HG03342 (cell line): ENCODE measurements at regions not wholly inside any gene's neighbourhood (a gene's known extent, or its start where the extent isn't known, plus 50 kb on each side); places are given as distances from the start of the nearest gene placed in this dataset.
"Not testable (repeated sequence)": the region's sequence is repeated elsewhere in the genome, so short reads cannot be mapped to it uniquely, and the experiment has no call there.

ENCODE experiments used
- ATAC-seq: cut with Tn5 transposase; IDR thresholded peaks from one replicate; pipeline ENCODE4 v1.9.1; 2021; ENCODE audit warnings: mild to moderate bottlenecking, moderate library complexity; ENCODE audit not compliant: unreplicated experiment

DNA sequence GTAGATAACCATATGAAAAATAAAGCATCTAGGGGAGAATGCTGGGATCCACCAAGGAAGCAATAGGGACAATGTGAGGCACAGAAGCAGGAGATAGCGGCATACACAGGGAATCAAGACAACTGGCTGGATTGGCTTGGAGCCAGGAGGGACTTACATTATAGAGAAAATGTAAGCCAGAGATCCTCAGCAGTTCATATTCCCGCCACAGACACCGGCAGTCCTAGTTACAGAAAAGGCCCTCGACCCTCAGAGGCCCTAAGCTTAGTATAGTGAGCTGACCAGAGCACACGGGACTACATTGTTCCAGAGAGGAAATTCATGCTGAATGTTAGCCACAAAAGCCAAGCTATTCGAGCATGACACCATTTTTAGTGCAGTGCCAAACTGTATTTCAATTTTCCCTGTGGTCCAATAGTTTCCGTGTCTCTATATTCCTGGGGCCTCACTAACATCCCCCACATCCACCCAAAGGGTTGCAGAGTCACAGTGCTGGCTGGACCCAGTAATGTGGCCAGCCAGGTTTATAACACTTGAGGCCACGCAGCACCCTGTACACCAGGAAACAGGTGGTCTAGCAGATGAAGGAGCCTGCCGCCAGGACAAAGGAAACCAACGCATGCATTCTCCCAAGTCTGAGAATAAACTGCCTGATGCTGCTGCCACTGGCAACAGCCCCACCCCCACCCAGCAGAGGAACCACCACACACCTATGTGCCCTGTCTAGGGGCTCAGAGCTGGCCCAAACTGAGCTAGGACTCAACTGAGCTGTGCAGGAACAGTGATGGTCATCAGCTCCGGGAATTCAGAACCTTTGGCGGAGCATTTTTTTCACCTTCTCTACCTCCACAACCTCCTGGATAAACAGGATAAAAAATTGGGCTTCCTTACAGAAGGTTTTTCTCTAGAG, 693.2 kb upstream of the CHD1 start:
- no peak for ATAC-seq

DNA sequence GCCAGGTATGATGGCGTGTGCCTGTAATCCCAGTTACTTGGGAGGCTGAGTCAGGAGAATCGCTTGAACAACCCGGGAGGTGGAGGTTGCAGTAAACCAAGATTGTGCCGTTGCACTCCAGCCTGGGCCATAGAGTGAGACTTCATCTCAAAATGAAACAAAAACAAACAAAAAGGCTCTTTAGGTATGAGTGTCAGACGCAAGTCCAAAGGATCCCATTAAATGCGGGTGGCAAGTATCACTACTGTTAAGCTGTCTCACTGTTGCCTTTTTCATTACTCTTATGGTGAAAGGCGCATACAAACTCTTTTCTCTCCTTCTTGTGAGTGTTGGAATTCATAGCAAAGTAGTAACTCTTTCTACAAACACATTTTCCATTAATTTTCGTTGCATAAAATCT, 688.5 kb upstream of the CHD1 start:
- ATAC-seq, result no peak

DNA sequence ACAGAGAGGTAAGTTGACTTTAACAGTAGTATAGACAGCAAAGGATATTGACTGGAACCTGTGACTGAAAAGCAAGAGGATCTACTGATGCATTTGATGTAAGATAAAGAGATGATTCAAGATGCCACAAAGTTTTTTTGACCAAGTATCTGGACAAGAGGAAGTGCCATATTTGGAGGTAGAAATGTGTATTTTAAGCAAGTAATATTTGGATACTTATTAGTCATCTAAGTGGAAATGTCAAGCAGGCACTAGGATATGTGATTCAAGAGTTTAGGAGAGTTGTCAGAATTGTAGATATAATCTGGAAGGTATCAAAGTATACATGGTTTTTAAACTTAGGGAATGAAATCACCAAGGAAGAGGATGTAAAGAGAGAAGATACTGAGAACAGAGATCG, 686.1 kb upstream of the CHD1 start:
- ATAC-seq, result no peak

DNA sequence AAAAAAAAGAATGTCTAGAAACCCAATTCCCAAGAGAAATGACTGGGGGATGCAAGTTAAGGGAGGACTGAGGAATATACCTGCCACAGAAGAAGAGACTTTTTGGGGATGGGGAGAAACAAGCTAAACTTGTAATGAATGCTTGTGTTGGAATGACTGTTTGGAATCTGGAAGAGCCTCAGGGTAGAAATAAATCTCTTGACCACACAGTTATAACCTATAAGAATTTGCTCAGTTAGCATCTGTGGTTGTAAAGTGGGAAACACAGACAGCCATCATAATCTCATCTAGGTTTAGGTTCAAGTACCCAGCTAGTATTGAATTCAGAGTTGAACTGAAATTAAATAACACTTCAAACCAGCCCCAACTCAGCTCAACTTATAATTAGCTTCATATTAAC, 678.3 kb upstream of the CHD1 start:
- no peak for ATAC-seq

DNA sequence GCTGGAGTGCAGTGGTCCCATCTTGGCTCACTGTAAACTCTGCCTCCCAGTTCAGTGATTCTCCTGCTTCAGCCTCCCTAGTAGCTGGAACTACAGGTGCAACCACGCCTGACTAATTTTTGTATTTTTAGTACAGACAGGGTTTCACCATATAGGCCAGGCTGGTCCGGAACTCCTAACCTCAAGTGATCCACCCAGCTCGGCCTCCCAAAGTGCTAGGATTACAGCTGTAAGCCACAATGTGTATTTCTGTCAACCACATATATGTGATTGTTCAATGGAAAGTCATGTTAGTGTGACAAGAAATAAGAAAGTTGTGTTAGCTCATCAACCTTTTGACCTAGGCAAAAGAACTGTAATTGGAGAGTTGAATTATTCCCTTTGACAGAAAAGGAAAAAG, 677.1 kb upstream of the CHD1 start:
- ATAC-seq, result no peak

DNA sequence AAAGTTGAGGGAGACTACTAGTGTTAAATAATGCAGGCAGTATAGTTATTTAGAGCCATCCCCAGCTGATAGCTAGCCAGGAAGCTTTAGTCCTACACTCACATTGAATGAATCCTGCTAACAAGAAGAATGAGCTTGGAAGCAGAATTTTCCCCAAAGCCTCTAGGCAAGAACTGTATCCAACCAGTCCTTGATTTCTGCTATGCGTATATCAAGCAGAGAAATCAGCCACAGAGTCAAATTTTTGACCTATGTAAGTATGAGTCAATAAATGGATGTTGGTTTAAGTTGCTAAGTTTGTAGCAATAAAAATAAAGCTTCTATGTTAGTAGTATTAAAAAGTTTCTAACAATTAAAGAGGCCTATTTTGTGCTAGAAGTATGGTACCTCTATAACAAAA, 672.1 kb upstream of the CHD1 start:
- no peak for ATAC-seq

DNA sequence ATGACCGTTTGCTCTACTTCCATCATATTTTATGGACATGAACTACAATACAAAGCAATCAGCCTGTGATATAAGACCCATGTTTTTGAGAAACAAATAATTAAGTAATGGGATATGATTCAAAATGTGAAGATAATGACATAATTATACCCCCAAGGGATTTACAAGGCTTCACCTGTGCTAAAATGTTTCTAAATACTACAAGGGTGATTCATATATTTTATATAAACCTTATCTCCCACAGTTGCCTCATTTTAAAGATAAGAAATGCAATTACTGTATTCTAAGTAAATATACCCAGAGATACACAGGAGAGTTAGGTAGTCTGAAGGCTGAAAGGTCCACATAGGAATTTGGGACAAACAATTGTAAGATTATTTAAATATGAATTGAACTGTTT, 662.0 kb upstream of the CHD1 start:
- no peak for ATAC-seq

DNA sequence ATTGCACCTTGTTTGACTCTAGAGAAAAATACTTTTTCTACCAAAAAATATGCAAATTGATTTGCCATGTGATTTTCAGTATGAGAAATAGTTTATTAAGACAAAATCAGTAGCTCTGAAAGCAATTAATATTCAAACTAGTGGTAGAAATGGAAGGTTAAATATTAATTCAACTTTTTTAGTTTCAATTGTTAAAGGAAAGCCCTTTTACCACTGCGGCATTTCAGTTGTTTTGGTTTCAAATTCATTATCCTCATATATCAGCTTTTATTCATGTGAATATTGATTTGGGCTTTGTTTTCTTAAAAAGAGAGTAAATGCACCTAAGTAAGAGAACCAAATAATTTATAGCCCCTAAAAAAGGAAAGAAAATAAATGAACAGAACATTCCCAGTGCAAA, 660.6 kb upstream of the CHD1 start:
- ATAC-seq, result no peak

DNA sequence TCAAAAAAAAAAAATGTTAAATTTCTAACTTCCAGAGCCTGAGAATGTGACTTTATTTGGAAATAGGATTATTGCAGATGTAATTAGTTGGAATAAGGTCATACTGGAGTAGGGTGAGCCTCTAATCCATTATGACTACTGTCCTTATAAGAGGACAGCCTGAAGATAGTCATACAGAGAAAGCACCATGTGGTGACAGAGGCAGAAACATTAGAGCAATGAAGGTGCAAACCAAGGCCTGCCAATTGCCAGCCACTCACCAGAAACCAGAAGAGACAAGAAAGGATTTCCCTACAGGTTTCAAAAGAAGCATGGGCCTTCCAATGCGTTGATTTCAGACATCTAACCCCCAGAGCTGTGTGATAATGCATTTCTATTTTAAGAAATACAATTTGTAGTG, 659.2 kb upstream of the CHD1 start:
- ATAC-seq, result peak; percentile 46

DNA sequence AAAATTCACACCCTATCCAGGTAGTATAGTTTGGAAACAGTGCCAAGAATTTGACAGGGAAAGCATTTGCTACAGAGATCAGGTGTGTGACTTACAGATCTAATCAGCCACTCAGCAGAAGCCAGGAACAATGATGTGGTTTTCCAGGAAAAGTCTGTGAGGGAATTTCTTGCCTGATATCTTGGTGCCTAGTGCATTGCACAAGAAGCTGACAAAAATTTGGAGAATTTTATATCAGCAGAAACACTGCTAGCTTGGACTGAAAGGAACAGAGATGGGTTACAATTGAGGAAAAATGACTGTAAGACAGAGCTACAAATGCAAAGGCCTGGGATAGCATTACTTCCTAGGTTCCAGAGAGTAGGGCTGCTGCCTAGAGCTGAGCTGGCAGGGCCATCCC, 658.1 kb upstream of the CHD1 start:
- ATAC-seq, result no peak

DNA sequence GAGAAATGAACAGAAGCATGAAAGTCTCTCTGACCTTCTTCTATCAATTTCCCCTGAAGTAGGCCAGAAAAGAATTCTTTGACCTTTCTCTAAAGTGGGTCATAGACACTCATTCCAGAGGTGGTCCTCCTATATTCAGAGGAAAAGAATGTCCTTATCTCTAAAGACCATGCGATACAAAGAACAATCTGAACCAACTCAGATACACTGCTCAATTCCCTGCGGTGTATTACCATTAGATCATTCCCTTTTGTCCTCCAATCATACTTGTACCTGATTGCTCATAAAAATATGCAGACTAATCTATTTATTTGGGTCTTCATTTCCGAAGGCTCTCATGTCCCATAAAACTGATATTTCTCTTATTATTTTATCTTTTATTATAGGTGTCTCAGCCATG, 652.4 kb upstream of the CHD1 start:
- ATAC-seq, result not testable (repeated sequence)

DNA sequence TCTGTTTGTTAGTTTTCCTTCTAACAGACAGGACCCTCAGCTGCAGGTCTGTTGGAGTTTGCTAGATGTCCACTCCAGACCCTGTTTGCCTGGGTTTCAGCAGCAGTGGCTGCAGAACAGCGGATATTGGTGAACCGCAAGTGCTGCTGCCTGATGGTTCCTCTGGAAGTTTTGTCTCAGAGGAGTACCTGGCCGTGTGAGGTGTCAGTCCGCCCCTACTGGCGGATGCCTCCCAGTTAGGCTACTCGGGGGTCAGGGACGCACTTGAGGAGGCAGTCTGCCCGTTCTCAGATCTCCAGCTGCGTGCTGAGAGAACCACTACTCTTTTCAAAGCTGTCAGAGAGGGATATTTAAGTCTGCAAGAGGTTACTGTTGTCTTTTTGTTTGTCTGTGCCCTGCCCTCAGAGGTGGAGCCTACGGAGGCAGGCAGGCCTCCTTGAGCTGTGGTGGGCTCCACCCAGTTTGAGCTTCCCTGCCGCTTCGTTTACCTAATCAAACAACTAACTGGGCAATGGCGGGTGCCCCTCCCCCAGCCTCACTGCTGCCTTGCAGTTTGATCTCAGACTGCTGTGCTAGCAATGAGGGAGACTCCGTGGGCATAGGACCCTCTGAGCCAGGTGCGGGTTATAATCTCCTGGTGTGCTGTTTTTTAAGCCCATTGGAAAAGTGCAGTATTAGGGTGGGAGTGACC, 634.3 kb upstream of the CHD1 start:
- ATAC-seq, result not testable (repeated sequence)

DNA sequence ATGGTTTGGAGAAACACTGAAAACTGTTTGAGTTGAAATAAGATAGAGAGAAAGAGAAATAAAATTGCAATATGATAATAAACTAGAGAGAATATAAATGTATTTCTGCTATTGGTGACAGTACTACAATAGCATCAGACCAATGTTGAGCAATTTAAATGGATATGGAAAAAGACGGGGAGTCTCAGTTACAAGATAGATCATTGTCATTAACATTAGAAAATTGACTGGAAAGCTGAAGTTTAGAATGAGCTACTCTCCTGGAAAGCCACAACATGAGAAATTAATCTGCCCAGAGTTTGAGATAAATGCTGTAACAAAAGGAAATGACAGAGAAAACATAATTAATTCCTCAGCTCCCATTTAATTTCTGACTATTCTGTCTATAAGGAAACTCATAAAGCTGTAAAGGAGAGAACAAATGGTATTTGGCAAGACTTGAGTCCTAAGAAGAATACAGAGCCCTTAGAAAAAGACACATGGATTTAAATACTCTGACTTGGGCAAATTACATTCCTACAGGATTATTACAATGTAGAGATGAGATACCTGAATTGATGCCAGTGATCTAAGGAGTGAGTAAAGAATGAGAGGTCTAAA, 624.5 kb upstream of the CHD1 start:
- no peak for ATAC-seq

DNA sequence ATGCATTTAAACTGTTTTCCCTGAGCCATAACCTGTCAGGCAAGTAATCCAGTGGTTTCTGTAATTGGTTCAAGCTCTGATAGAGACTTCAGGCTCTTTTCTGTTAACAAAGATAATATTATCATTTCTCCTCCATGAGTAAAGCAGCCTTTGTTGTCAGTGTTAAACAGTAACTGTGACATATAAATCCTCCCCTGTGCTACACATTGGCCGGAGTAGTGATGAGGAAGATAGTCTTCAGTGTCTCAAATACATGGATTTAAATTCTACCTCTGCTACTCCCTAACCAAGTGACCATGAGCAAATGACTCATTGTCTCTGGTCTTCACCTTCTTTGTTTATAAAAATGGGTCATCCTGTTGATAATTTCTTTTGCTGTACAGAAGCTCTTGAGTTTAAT, 615.5 kb upstream of the CHD1 start:
- no peak for ATAC-seq

DNA sequence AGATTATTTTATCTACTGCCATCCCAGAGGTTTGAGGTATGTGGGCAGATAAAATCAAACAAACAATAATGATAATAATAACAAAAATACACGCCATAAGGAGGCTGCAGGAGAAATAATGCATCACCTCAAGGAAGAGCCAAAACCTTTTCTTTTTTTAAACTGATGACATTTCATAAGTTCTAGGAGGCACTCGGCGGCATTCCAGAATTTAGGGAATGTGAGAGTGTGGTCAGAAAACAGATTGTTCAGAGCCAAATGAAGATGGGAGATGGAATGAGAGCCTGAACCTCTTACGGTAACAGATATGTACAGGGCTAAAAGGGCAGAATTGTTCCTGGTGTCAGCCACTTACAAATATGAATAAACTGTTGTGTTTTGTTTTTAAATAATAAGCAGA, 615.0 kb upstream of the CHD1 start:
- no peak for ATAC-seq

DNA sequence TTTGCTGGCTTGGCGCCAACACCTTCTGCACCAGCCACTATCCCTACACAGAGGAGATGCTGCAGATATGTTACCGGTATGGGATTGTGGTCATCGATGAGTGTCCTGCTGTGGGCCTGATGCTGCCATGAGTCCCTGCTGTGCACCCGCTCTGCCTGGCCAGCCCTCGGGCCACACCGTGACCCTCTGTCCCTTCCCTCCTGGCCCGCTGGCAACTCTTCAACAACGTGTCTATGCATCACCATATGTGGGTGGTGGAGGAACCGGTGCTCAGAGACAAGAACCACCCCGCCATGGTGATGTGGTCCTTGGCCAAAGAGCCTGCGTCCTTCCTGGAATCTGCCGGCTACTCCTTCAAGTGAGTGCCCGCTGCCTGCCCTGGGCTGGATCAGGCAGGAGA, 605.4 kb upstream of the CHD1 start:
- not testable (repeated sequence) for ATAC-seq

DNA sequence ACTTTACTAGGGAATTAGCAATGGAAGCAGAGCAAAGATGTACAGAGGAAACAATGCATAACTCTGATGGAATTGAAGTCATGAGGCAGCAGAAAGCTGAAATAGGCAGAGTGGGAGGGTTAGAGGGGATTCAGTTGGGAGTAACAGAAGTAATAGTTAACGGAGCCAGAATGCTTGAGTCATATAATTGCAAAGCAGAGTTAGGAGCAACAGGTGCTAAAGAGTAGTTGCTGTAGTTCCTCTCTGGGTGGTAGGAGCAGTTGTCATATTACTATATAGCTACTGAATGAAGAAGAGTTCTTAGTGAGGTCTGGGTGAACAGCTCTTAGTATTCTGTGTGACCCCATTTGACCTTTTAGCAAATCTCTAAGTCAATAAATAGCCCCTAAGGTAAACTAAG, 592.9 kb upstream of the CHD1 start:
- ATAC-seq, result not testable (repeated sequence)

DNA sequence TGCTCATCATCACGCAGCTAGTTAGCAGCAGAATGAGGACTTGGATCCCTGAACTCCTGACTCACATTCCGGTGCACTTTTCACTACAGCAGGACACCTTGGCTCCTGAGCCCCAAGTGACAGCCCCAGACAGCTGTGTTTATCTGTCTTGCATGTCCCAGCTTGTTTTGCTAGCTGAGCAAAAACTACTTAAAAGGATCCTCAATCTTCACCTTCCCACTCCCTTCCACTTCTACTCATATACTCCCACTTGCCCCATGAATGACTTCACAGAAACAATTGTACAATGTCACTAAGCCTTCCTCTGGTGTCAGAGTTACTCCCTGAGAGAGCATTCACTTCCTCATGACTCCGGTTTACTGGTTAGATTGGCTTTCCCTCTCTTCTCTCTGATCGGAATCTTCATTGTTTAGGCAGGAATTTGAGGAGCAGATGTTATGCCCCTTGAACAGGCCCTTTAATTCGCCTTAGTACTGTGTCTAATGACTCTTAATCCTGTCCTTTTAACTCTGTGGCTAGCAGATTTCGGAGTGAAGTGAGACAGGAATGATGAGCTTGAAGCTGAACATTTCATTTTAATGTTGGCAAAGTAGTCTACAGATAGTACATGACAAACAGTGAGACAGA, 587.2 kb upstream of the CHD1 start:
- not testable (repeated sequence) for ATAC-seq

DNA sequence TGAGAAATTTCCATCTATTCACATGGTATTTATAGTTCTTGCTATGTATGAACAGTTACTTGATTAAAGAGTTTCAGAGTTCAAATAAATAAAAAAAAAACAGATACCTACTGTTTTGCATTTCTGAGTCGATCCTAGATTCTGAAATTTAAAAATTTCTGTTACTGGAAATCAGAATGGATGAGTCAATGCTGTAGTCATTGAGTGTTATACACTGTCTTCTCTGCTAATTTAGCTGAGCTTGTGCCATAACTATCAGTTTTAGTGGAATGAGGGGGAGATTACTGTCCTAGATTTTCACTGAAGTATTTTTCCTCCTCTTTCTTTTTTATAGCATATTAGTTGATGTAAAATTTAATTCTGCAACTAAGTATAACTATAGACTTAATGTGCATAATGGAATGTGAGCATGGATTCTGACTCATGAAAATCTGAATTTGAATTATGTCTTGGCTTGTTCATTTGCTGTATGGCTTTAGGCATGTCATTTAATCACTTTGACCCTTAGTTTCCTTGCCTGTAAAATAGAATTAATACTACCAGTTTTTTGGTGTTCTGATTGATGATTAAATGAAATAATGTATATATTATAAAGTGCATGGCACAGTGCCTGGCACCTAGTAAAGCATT, 581.5 kb upstream of the CHD1 start:
- ATAC-seq, result not testable (repeated sequence)

DNA sequence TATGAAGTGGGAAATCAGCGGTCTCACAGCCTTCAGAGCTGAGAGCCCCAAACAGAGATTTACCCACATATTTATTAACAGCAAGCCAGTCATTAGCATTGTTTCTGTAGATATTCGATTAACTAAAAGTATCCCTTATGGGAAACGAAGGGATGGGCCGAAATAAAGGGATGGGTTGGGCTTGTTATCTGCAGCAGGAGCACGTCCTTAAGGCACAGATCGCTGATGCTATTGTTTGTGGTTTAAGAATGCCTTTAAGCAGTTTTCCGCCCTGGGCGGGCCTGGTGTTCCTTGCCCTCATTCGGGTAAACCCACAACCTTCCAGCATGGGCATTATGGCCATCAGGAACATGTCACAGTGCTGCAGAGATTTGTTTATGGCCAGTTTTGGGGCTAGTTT, 580.3 kb upstream of the CHD1 start:
- not testable (repeated sequence) for ATAC-seq

DNA sequence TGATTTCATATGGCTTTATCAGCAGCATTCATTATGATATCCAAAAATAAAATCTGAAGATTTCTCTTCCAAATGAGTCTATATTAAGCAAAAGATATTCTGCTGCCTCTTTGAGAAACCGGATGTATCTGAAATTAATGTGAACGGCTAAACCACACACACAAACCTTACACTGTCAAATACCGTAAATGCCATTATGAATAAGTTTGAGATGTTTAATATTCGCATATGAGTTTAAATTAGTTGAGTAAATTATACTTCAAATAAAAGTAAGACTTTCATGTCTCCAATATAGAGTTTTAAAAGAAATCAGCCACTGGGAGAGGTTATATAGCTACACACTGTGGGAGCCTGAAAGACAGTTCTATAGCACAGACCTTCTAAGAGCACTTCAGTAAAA, 566.6 kb upstream of the CHD1 start:
- not testable (repeated sequence) for ATAC-seq
